Thoracic aorta (tissue), 2 donors: ENCODE measurements at regions not wholly inside any gene's neighbourhood (a gene's known extent, or its start where the extent isn't known, plus 50 kb on each side); places are given as distances from the start of the nearest gene placed in this dataset.

ENCODE experiments used
- ATAC-seq: fragments of 150-250 bp; one replicate; pipeline ENCODE4 v1.8.0; 2017; ENCODE audit warnings: low read depth; ENCODE audit not compliant: insufficient number of reproducible peaks, low FRiP score
- DNase-seq: peaks from one replicate; pipeline ENCODE4 v3.0.0-alpha.2; 2020; ENCODE audit warnings: low spot score
- H3K27ac ChIP-seq, 2 donors: fragments of 200-600 bp; sonication (generic); 1 replicate in 1 of 2; 2 replicates in 1 of 2; pipeline ENCODE4 v1.5.1; 2016; ENCODE audit warnings: mild to moderate bottlenecking in 2 of 2, moderate library complexity in 2 of 2
- H3K27me3 ChIP-seq: fragments of 200-600 bp; sonication (generic); replicated peaks from 2 replicates; pipeline ENCODE4 v1.6.0; 2016; ENCODE audit warnings: mild to moderate bottlenecking; ENCODE audit not compliant: insufficient read depth
- H3K36me3 ChIP-seq: fragments of 200-600 bp; sonication (generic); one replicate; pipeline ENCODE4 v1.5.1; 2016
- H3K4me1 ChIP-seq, 2 donors: fragments of 200-600 bp; sonication (generic); 1 replicate in 1 of 2; 2 replicates in 1 of 2; pipeline versions ENCODE4 v1.5.1 to v1.6.0; 2016; ENCODE audit warnings: low read depth in 2 of 2, mild to moderate bottlenecking in 1 of 2; ENCODE audit not compliant: control insufficient read depth in 1 of 2
- H3K4me3 ChIP-seq: fragments of 200-600 bp; sonication (generic); 2 replicates; pipeline ENCODE4 v1.5.1; 2016; ENCODE audit warnings: mild to moderate bottlenecking
- H3K9me3 ChIP-seq: fragments of 200-600 bp; sonication (generic); 2 replicates; pipeline ENCODE4 v1.5.1; 2016
- TF ChIP-seq, protein P1 (sequence below): fragments of 200-600 bp; sonication (generic); IDR thresholded peaks from one replicate; pipeline ENCODE4 v1.5.1; 2019; ENCODE audit warnings: antibody characterized with exemption

DNA sequence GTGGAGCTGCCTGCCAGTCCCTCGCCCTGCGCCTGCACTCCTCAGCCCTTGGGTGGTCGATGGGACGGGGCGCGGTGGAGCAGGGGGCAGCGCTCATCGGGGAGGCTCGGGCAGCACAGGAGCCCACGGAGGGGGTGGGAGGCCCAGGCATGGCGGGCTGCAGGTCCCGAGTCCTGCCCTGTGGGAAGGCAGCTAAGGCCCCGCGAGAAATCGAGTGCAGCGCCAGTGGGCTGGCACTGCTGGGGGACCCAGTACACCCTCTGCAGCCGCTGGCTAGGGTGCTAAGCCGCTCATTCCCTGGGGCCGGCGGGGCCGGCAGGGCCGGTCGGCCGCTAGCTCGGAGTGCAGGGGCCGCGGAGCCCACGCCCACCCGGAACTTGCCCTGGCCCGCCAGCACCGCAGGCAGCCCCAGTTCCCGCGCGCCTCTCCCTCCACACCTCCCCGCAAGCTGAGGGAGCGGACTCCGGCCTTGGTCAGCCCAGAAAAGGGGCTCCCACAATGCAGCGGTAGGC is 565.9 kb upstream of the NRG3 start:
- TF ChIP-seq, protein P1, sequence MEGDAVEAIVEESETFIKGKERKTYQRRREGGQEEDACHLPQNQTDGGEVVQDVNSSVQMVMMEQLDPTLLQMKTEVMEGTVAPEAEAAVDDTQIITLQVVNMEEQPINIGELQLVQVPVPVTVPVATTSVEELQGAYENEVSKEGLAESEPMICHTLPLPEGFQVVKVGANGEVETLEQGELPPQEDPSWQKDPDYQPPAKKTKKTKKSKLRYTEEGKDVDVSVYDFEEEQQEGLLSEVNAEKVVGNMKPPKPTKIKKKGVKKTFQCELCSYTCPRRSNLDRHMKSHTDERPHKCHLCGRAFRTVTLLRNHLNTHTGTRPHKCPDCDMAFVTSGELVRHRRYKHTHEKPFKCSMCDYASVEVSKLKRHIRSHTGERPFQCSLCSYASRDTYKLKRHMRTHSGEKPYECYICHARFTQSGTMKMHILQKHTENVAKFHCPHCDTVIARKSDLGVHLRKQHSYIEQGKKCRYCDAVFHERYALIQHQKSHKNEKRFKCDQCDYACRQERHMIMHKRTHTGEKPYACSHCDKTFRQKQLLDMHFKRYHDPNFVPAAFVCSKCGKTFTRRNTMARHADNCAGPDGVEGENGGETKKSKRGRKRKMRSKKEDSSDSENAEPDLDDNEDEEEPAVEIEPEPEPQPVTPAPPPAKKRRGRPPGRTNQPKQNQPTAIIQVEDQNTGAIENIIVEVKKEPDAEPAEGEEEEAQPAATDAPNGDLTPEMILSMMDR: no peak
- Histone ChIP-seq H3K27me3 (no peaks in the 10 kb centered on the region), H3K27ac (no peak overlapping the region), H3K9me3 (no peaks in the 10 kb centered on the region), H3K4me3 (no peak overlapping the region), H3K36me3 (no peaks in the 10 kb centered on the region), H3K4me1 (no peaks in the 10 kb centered on the region)
- DNase-seq (no peak), ATAC-seq (no peak)

DNA sequence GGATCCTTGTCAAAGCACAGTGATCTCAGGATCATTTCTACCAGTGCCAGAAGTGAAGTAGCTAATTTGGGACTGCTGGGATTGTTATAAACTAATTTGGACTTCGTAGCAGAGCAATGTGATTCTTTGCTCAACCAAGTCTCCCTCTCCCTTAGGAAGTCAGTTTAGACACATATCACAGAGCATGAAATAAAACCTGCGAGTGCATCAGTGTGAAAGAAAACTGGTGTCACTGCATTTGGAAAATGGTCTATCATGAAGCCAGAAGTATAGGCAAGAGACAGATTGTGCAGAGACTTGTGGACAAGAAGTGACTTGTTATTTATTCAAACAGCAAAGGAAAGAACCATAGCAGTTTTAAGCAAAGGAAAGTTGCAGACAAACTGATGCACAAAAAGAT is 560.5 kb upstream of the NRG3 start:
- no peak overlapping the region for H3K27ac ChIP-seq
- H3K36me3 ChIP-seq: no peaks in the 10 kb centered on the region
- no peaks in the 10 kb centered on the region for H3K27me3 ChIP-seq
- no peak overlapping the region for H3K4me3 ChIP-seq
- H3K9me3 ChIP-seq: no peaks in the 10 kb centered on the region
- ATAC-seq (no peak), DNase-seq (no peak)
- H3K4me1 ChIP-seq: no peaks in the 10 kb centered on the region
- TF ChIP-seq, protein P1: no peak

DNA sequence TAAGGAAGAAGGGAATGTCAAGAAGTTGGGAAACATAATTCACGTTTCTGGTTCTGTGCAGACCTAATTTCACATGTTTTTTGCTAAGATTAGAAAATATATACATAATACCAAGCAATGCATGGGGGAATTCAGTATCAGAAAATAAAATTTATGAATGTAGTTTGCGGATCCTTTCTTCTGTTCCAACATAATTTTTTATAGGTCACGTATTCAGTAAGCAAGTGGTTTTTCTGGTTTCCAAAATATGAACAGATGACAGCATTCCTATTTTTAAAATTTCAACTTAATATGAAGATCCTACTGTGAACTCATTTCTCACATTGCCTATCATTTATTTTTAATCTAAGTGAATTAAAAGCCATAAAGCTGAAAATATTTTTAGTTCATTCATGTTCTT is 560.0 kb upstream of the NRG3 start:
- Histone ChIP-seq H3K9me3 (no peaks in the 10 kb centered on the region), H3K36me3 (no peaks in the 10 kb centered on the region), H3K4me3 (no peak overlapping the region), H3K27ac (no peak overlapping the region), H3K27me3 (no peaks in the 10 kb centered on the region), H3K4me1 (no peaks in the 10 kb centered on the region)
- TF ChIP-seq, protein P1: no peak
- no peak for DNase-seq
- ATAC-seq: no peak

DNA sequence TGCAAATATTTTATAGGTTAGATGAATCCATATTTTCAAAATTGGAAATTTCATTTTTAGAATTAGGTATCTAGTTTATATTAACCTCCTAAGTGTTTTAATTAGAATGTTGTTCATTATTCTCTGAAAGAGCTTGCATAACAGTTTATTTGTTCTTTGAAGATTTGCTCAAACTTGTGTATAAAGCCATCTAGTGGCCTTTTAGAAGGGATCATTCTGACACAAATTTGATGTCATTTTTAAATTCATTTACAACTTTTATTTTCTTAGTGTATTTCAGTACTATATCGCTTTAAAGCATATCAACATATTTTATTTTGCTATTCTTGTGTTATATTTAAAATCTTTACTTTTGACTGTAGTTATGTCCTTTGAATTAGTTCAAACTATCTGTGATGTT is 527.0 kb upstream of the NRG3 start:
- TF ChIP-seq, protein P1: no peak
- no peaks in the 10 kb centered on the region for H3K4me1 ChIP-seq
- H3K27me3 ChIP-seq: no peaks in the 10 kb centered on the region
- ATAC-seq (no peak), DNase-seq (no peak)
- no peaks in the 10 kb centered on the region for H3K9me3 ChIP-seq
- no peak overlapping the region for H3K4me3 ChIP-seq
- H3K36me3 ChIP-seq: no peaks in the 10 kb centered on the region
- no peak overlapping the region for H3K27ac ChIP-seq

DNA sequence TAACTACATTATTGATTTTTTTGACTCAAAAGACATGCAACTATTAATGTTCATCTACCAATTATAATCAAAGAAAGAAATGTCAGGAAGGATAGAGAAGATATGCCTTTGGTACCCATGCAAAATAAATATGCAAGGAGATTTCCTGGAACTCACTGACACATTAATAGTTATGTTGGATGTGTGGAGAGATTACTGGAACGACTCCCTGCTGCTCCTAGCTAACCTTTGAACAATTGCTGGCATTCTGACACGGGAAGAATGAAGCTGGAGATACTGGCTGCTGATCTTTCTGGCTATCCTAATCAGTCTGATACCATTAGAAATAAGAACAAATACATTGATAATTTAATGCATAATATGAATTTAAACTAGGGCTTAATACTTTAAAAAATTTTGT is 507.9 kb upstream of the NRG3 start:
- H3K27me3 ChIP-seq: no peaks in the 10 kb centered on the region
- H3K4me3 ChIP-seq: no peak overlapping the region
- H3K27ac ChIP-seq: no peak overlapping the region
- no peaks in the 10 kb centered on the region for H3K4me1 ChIP-seq
- no peak for ATAC-seq
- DNase-seq: no peak
- TF ChIP-seq, protein P1: no peak
- no peaks in the 10 kb centered on the region for H3K9me3 ChIP-seq
- no peaks in the 10 kb centered on the region for H3K36me3 ChIP-seq
